HepG2 (cell line): ENCODE measurements at regions not wholly inside any gene's neighbourhood (a gene's known extent, or its start where the extent isn't known, plus 50 kb on each side); places are given as distances from the start of the nearest gene placed in this dataset.

ENCODE experiments used
- CHD4 ChIP-seq: fragments of 200-600 bp; sonication (generic); IDR thresholded peaks from 2 replicates; pipeline ENCODE4 v1.7.0; 2017; ENCODE audit warnings: mild to moderate bottlenecking, low read length, borderline replicate concordance
- EZH2 ChIP-seq: conservative IDR thresholded peaks from 2 replicates; pipeline ENCODE4 v1.6.1; 2012; ENCODE audit warnings: mild to moderate bottlenecking, low read depth, low read length, moderate library complexity
- FOXK2 ChIP-seq: fragments of 450-650 bp; IDR thresholded peaks from 2 replicates; pipeline ENCODE4 v1.6.1; 2016
- HCFC1 ChIP-seq: fragments of 150-350 bp; IDR thresholded peaks from 2 replicates; pipeline ENCODE4 v1.6.1; 2014; ENCODE audit warnings: low read depth, low read length
- JUN ChIP-seq: sonication (generic); formaldehyde crosslinking; IDR thresholded peaks from 2 replicates; pipeline ENCODE4 v1.4.0; 2020; ENCODE audit warnings: mild to moderate bottlenecking, missing genetic modification reagents
- MTF1 ChIP-seq: sonication (generic); formaldehyde crosslinking; IDR thresholded peaks from 2 replicates; pipeline ENCODE4 v1.5.0; 2020; ENCODE audit warnings: missing genetic modification reagents
- SMC3 ChIP-seq: IDR thresholded peaks from 2 replicates; pipeline ENCODE4 v1.6.1; 2011; ENCODE audit warnings: low read length, improper control_type of control experiment
- ZBTB3 ChIP-seq: sonication (generic); formaldehyde crosslinking; IDR thresholded peaks from 2 replicates; pipeline ENCODE4 v1.4.0; 2020; ENCODE audit warnings: low read depth, mild to moderate bottlenecking, moderate library complexity, missing genetic modification reagents, borderline replicate concordance
- TF ChIP-seq, protein P1 (sequence below): IDR thresholded peaks from 2 replicates; pipeline ENCODE4 v1.6.1; 2016; ENCODE audit warnings: mild to moderate bottlenecking
- TF ChIP-seq, protein P2 (sequence below): sonication (generic); formaldehyde crosslinking; IDR thresholded peaks from 2 replicates; pipeline ENCODE4 v1.5.0; 2020; ENCODE audit warnings: mild to moderate bottlenecking, missing genetic modification reagents, moderate library complexity

DNA sequence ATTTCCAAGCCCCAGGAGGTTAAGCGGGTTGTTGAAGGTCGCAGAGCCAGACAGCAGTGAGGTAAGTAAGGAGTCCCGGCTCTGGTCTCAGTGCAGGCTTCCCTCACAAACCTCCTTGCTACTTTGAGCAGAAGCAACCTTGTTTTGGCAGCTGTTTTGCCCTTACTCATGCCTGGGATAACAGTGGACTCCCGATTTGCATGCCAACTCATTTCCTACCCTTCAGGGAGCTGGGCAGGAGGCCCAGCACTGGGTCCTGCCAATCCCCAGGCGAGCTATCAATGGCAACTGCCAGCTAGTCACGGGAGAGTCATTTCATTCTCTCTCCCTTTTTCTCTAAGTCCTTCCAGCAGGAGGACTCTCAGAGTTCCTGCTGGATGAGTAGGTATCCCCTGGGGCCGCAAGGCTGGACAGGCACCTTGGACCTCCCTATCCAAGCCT lies 72.0 kb upstream of the KSR1 start:
- TF ChIP-seq SMC3 (no peak), HCFC1 (no peak), JUN (CRISPR knock-in tag) (no peak), ZBTB3 (CRISPR knock-in tag) (no peak), CHD4 (no peak), MTF1 (no peak), EZH2 (no peak), FOXK2 (no peak)
- TF ChIP-seq, protein P1, sequence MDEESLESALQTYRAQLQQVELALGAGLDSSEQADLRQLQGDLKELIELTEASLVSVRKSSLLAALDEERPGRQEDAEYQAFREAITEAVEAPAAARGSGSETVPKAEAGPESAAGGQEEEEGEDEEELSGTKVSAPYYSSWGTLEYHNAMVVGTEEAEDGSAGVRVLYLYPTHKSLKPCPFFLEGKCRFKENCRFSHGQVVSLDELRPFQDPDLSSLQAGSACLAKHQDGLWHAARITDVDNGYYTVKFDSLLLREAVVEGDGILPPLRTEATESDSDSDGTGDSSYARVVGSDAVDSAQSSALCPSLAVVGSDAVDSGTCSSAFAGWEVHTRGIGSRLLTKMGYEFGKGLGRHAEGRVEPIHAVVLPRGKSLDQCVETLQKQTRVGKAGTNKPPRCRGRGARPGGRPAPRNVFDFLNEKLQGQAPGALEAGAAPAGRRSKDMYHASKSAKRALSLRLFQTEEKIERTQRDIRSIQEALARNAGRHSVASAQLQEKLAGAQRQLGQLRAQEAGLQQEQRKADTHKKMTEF (CRISPR knock-in tag): no peak
- TF ChIP-seq, protein P2, sequence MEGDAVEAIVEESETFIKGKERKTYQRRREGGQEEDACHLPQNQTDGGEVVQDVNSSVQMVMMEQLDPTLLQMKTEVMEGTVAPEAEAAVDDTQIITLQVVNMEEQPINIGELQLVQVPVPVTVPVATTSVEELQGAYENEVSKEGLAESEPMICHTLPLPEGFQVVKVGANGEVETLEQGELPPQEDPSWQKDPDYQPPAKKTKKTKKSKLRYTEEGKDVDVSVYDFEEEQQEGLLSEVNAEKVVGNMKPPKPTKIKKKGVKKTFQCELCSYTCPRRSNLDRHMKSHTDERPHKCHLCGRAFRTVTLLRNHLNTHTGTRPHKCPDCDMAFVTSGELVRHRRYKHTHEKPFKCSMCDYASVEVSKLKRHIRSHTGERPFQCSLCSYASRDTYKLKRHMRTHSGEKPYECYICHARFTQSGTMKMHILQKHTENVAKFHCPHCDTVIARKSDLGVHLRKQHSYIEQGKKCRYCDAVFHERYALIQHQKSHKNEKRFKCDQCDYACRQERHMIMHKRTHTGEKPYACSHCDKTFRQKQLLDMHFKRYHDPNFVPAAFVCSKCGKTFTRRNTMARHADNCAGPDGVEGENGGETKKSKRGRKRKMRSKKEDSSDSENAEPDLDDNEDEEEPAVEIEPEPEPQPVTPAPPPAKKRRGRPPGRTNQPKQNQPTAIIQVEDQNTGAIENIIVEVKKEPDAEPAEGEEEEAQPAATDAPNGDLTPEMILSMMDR (CRISPR knock-in tag): no peak
